ES-I3 (cell line): ENCODE measurements at regions not wholly inside any gene's neighbourhood (a gene's known extent, or its start where the extent isn't known, plus 50 kb on each side); places are given as distances from the start of the nearest gene placed in this dataset.

ENCODE experiments used
- H3K36me3 ChIP-seq: 2 replicates; pipeline ENCODE4 v1.6.1; 2013; ENCODE audit warnings: mild to moderate bottlenecking, low read length, control low read depth, moderate library complexity; ENCODE audit not compliant: insufficient read depth
- H3K4me1 ChIP-seq: 2 replicates; pipeline ENCODE4 v1.6.1; 2013; ENCODE audit warnings: mild to moderate bottlenecking, control low read depth, low read length; ENCODE audit not compliant: insufficient read depth
- H3K9ac ChIP-seq: 2 replicates; pipeline ENCODE4 v1.6.1; 2013; ENCODE audit warnings: low read depth, mild to moderate bottlenecking, low read length, moderate library complexity
- H3K9me3 ChIP-seq: 2 replicates; pipeline ENCODE4 v1.6.1; 2013; ENCODE audit warnings: mild to moderate bottlenecking, low read length, moderate library complexity; ENCODE audit not compliant: control insufficient read depth, insufficient read depth

DNA sequence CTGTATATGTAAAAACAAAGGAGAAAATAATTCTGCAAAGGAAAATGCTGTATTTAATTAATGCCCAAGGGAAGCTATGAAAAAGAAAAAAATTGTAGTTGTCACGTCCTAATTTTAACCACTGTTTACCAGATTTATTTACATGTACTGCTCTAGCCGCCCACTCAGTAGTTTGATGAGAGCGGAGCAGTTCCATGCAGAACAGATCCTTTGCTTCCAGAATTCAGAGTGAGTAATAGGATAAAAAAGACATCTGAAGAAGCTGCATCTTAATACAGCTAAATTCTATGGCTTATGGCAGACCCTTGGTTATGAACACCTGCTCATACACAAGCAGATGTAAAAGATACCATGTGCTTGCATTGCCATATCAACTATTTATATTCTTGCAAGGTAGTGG, 287.0 kb downstream of the GASK1B start:
- Histone ChIP-seq H3K9ac (no peak overlapping the region), H3K9me3 (no peaks in the 10 kb centered on the region), H3K4me1 (no peaks in the 10 kb centered on the region), H3K36me3 (no peaks in the 10 kb centered on the region)

GRCh38 chr4:157882901-157883300, 289.9 kb downstream of the GASK1B start:
- H3K9me3 ChIP-seq: no peaks in the 10 kb centered on the region
- H3K4me1 ChIP-seq: no peaks in the 10 kb centered on the region
- no peaks in the 10 kb centered on the region for H3K36me3 ChIP-seq
- no peak overlapping the region for H3K9ac ChIP-seq

DNA sequence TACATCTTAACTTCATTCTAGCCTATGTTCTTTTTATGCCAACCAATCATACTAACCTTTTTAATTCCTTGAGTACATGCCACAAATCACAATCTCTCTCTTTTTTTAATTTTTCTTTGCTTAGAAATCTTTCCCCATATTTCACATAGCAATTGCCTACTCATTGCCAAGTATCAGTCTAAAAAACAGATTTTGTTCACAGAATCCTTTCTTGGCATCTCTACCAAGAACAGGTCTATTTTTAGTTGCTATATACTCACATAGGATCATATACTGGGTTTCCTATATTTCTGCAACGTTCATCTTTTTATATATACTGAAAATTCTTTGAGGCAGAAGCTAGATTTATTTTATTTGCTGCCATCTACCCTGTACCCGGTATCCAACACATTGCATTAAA, 292.1 kb downstream of the GASK1B start:
- no peaks in the 10 kb centered on the region for H3K4me1 ChIP-seq
- no peak overlapping the region for H3K9ac ChIP-seq
- H3K9me3 ChIP-seq: no peaks in the 10 kb centered on the region
- H3K36me3 ChIP-seq: no peaks in the 10 kb centered on the region

DNA sequence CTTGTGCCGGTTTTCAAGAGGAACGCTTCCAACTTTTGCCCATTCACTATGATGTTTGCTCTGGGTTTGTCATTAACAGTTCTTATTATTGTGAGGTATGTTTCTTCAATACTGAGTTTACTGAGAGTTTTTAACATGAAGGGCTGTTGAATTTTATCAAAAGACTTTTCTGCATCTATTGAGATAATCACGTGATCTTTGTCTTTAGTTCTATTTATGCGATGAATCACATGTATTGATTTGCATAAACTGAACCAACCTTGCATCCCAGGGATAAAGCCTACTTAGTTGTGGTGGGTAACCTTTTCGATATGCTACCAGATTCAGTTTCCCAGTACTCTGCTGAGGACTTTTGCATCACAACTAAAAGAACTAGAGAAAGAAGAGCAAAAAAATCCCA, 318.0 kb downstream of the GASK1B start:
- no peaks in the 10 kb centered on the region for H3K36me3 ChIP-seq
- no peak overlapping the region for H3K9ac ChIP-seq
- peaks cover 4% of the 10 kb centered on the region; the same call in 1 of the 2 replicates for H3K4me1 ChIP-seq
- no peaks in the 10 kb centered on the region; the same call in 1 of the 2 replicates for H3K9me3 ChIP-seq

DNA sequence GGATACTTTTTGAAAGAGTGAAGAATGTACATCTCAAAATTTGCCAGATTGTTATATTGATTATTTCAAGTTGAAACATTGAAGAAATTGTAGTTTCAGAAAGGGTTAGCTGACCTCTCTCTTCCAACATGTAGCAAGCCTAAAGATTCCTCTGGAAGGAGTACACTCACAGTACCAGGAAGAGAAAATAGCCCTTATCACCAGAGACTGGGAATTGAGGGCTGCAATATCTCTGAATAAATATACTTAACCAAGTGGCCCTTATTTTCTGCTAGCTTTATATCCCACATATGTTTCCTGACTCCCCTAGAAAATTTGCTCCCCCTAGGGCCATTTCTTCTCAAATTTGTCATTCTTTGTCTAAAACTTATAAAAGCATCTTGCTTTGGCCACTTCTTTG, 332.2 kb downstream of the GASK1B start:
- Histone ChIP-seq H3K9ac (no peak overlapping the region), H3K36me3 (no peaks in the 10 kb centered on the region), H3K4me1 (no peaks in the 10 kb centered on the region), H3K9me3 (no peaks in the 10 kb centered on the region)

GRCh38 chr4:157840034-157840433, 332.8 kb downstream of the GASK1B start:
- no peaks in the 10 kb centered on the region for H3K9me3 ChIP-seq
- H3K9ac ChIP-seq: no peak overlapping the region
- H3K4me1 ChIP-seq: no peaks in the 10 kb centered on the region
- no peaks in the 10 kb centered on the region for H3K36me3 ChIP-seq

DNA sequence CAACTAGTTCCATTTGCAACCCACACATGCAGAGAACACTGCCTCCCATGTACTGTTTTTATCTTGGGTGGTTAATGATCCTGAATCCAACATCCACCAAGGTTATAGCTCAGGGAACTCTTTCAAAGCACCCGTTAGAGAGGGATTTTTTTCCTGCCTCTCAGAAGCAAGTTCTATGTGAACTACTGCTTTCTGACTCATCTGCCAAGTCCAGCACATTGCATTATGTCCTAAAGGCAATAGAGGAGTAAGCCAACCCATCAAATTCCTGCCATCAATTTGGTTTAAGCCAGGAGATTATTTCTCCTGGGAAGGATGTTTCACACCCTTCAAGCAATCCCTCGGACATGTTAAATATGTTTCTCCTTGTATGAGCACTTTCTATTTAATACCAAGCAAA, 334.5 kb downstream of the GASK1B start:
- no peaks in the 10 kb centered on the region for H3K9me3 ChIP-seq
- H3K4me1 ChIP-seq: no peaks in the 10 kb centered on the region
- H3K36me3 ChIP-seq: no peaks in the 10 kb centered on the region
- H3K9ac ChIP-seq: no peak overlapping the region

DNA sequence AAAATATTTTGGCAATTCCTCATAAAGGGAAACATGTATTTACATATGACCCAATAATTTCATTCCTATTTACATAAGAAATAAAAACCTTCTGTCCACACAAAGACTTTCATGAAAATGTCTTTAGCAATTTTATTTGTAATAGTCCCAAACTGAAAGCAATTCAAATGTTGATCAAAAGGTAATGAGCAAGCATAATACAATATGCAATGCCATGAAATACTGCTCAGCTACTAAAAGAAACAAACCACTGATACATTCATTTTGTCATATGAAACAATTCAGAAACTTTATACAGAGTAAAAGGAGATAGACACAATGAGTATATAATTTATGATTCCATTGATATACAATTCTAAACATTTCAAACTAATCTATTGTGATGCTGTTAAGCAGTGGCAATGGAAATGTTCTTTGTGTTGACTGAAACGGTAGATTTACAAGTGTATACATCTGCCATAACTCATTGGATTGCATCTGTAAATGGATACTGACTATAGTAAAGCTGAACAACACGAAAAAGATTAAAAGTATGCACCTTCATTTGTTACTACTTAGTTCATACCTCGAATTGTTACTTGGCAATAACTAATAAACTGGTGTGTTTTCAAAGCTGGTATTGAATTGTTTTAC, 335.6 kb downstream of the GASK1B start:
- no peak overlapping the region for H3K9ac ChIP-seq
- no peaks in the 10 kb centered on the region for H3K36me3 ChIP-seq
- H3K9me3 ChIP-seq: no peaks in the 10 kb centered on the region
- H3K4me1 ChIP-seq: no peaks in the 10 kb centered on the region

DNA sequence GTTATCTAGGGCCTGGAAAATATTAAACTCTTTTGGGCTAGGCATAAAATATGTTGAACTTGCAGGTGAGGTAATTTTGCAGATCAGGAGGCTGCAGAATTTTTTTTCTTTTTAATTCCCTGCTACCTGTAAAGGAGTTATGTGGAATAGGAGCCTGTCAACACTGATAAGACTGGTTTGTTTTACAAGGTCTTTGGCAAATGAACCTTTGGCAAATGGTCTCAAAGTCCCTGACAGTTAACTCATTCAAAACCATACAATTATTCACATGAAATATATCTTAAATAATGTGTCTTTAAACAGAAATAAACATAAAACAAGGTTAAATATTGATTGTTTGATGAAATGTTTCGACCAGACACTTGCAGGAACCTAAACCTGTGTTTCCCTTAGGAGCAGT, 340.2 kb downstream of the GASK1B start:
- no peaks in the 10 kb centered on the region for H3K9me3 ChIP-seq
- H3K9ac ChIP-seq: no peak overlapping the region
- no peaks in the 10 kb centered on the region for H3K36me3 ChIP-seq
- H3K4me1 ChIP-seq: no peaks in the 10 kb centered on the region

DNA sequence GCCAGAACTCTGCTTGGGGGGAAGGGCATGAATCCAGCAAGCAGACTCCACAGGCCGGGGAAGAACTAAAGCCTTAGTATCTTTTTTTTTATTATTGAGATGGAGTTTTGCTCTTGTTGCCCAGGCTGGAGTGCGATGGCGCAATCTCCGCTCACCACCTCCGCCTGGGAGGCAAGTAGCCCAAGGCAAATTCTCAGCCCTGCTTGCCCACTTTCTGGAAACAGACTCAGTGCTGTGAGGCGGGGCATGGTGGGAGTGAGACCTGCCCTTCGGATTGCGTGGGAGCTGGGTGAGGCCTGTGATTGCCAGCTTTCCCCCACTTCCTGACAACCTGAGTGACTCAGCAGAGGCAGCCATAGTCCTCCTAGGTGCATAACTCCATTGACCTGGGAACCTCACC, 348.8 kb downstream of the GASK1B start:
- Histone ChIP-seq H3K9me3 (no peaks in the 10 kb centered on the region), H3K4me1 (no peaks in the 10 kb centered on the region), H3K9ac (no peak overlapping the region), H3K36me3 (no peaks in the 10 kb centered on the region)

- no peak overlapping the region for H3K9ac ChIP-seq
- no peaks in the 10 kb centered on the region for H3K4me1 ChIP-seq
- no peaks in the 10 kb centered on the region for H3K36me3 ChIP-seq
- no peaks in the 10 kb centered on the region for H3K9me3 ChIP-seq
Measured at GRCh38 chr4:157821814-157822213, 351.0 kb downstream of the GASK1B start.

DNA sequence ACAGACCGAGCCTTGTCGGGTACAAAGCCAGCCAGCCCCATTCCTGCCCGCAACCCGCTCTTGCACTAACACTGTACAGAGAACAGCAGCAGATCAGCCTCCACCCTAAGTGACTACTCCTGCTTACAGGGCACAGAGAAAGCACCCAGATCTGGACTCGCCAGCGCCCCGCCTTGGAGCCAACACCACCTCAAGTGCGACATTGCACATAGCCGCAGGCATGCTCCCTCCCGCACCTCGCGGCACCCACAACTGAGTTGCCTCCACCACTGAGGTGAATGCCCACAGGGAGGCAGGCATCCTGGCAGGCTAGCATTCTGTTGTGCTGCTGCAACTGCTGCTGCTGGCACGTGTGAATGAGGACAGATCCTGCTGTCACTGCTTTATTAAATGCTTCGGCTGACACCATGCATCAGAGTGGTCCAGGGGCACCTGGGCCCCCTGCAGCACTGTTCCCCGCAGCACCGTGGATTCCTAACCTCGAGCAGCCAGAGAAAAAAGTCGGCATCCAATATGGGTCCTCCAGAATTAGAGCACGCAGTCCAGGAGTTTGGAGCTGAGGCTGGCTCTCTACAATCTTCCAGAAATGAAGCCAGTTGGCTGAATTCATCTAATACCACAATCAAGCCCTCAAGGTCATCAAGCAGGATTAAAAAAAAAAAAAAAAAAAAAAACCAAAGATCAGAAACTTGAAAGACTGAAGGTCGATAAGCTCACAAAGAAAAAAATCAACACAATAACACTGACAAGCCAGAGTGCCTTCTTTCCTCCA, 352.9 kb downstream of the GASK1B start:
- Histone ChIP-seq H3K4me1 (no peaks in the 10 kb centered on the region), H3K9ac (no peak overlapping the region), H3K36me3 (no peaks in the 10 kb centered on the region), H3K9me3 (no peaks in the 10 kb centered on the region)

DNA sequence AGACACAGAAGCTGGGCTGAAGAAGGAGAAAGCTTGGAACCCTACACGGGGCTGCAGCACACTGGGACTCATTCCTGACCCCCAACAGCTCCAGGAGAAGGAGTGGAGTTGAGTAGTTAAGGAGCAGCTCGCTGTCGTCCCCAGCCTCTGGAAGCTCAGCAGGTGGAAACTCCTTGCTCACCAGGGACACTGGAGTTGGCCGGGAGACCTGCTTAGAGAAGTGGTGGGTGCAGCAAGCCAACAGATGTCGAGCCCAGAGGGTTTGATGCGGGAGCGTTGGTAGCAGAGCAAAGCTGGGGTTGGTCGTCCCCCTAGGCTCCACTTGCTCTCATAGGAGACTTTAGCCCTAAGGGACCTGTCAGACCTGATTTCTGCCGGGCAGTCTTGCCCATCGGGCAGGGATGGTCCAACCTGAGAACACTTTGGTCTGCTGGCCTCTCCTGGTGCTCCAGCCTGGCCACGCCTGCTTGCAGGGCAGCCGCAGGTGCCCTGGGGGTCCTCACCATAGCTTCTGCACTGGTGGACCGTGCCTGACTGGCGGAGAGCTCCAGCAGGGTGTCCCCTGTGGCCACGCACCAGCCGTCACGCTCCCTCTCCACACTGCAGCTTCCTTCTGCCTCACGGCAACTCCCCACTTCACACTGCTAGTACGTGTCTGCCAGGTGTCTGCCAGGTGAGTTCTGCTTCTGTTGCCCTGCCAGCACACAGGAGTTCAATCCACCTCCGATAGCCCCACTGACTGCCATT, 353.7 kb downstream of the GASK1B start:
- H3K4me1 ChIP-seq: no peaks in the 10 kb centered on the region
- H3K36me3 ChIP-seq: no peaks in the 10 kb centered on the region
- no peak overlapping the region for H3K9ac ChIP-seq
- H3K9me3 ChIP-seq: no peaks in the 10 kb centered on the region

- Histone ChIP-seq H3K36me3 (no peaks in the 10 kb centered on the region), H3K9me3 (no peaks in the 10 kb centered on the region), H3K9ac (no peak overlapping the region), H3K4me1 (no peaks in the 10 kb centered on the region)
Measured at GRCh38 chr4:157810137-157810774, 362.6 kb downstream of the GASK1B start.
